Heart left ventricle (tissue), 13 donors: ENCODE measurements at regions not wholly inside any gene's neighbourhood (a gene's known extent, or its start where the extent isn't known, plus 50 kb on each side); places are given as distances from the start of the nearest gene placed in this dataset.

Experiments used
- POLR2A ChIP-seq, 2 donors: fragments of 450-650 bp; IDR thresholded peaks; one replicate each; pipeline ENCODE4 v1.6.1; 2017; ENCODE audit warnings: antibody characterized with exemption in 2 of 2, mild to moderate bottlenecking in 2 of 2, moderate library complexity in 2 of 2
- TF ChIP-seq, protein P1 (sequence below), 12 donors: fragments of 200-600 bp; sonication (generic) in 4 of 12; IDR thresholded peaks; one replicate each; pipeline versions ENCODE4 v1.5.0 to v1.8.0; 2018 to 2022; ENCODE audit warnings: antibody characterized with exemption in 12 of 12, mild to moderate bottlenecking in 5 of 12
- donor health status: ischemic (EF 13 %, LVEDD 7.1; RV severe dilation, severe dysfunction).
- donor health status: DM: no; HTN: yes; CAD: no.
- donor health status: DM: no; HTN: no; CAD: no.
- donor health status: ischemic (EF 25% LVEDD 6.9; RV normal size, moderate dysfunction).
- donor health status: ischemic (EF 25% LVEDD 5.7; RV mildly dilated, moderate dysfunction).
- donor health status: ischemic (EF 35%, LVEDD 5.7; RV mildly dilated, moderate dysfunction).
- donor health status: nonischemic (EF 11% LVEDD 7.7; RV severe dilation, severe dysfunction).
- donor health status: DM: yes; HTN: yes; CAD: no.
- donor health status: PGD.
- donor health status: ischemic (EF 29% LVEDD 5.4; RV normal size, mild dysfunction).
- donor health status: nonischemic (EF 23%, LVEDD 6.1; RV moderate dilation, normal function).

DNA sequence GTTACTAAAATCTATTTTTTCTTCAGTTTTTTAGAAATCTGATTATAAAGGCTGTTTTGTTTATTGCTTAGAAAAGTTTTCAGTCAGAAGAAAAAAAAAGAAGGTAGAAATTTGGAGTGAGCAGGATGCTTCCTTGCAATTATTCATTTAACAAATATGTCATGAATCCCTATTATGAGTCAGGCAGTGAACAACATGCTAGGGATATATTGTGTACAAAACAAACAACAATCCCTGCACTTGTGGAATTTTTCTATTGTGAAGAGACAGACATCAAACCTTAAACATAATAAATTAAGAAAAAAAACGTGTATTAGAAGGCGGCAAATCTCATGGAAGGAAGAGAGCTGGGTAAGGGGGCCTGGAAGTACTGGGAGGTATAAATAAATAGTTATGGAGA is 664.1 kb upstream of the CAMK1G start:
- TF ChIP-seq, protein P1, sequence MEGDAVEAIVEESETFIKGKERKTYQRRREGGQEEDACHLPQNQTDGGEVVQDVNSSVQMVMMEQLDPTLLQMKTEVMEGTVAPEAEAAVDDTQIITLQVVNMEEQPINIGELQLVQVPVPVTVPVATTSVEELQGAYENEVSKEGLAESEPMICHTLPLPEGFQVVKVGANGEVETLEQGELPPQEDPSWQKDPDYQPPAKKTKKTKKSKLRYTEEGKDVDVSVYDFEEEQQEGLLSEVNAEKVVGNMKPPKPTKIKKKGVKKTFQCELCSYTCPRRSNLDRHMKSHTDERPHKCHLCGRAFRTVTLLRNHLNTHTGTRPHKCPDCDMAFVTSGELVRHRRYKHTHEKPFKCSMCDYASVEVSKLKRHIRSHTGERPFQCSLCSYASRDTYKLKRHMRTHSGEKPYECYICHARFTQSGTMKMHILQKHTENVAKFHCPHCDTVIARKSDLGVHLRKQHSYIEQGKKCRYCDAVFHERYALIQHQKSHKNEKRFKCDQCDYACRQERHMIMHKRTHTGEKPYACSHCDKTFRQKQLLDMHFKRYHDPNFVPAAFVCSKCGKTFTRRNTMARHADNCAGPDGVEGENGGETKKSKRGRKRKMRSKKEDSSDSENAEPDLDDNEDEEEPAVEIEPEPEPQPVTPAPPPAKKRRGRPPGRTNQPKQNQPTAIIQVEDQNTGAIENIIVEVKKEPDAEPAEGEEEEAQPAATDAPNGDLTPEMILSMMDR (IDR thresholded peaks at IDR 0.05), result no peak
- no peak for TF ChIP-seq POLR2A (IDR thresholded peaks at IDR 0.05)
